Bronchial epithelial cell (primary cell): ENCODE measurements at regions not wholly inside any gene's neighbourhood (a gene's known extent, or its start where the extent isn't known, plus 50 kb on each side); places are given as distances from the start of the nearest gene placed in this dataset.

Experiments used
- DNase-seq: peaks from one replicate; pipeline ENCODE4 v3.0.0-alpha.2; 2010; ENCODE audit warnings: low read depth
- FAIRE-seq: peaks from 2 replicates; lab custom pipeline; 2011; peaks lifted over from hg19 to GRCh38; lab: Jason Lieb, UNC
- H3K27me3 ChIP-seq: 2 replicates; pipeline ENCODE4 v1.5.1; 2011; ENCODE audit warnings: low read length; ENCODE audit not compliant: control insufficient read depth, insufficient read depth
- H3K36me3 ChIP-seq: 2 replicates; pipeline ENCODE4 v1.5.1; 2011; ENCODE audit warnings: low read length; ENCODE audit not compliant: control insufficient read depth, insufficient read depth
- H3K4me3 ChIP-seq: 2 replicates; pipeline ENCODE4 v1.5.1; 2011; ENCODE audit warnings: mild to moderate bottlenecking, low read depth, low read length, control low read depth
- CTCF ChIP-seq: IDR thresholded peaks from 2 replicates; pipeline ENCODE4 v1.5.1; 2011; ENCODE audit warnings: mild to moderate bottlenecking, moderate library complexity, low read length, control low read depth, inconsistent platforms; ENCODE audit not compliant: insufficient read depth, severe bottlenecking

GRCh38 chr1:234728740-234729139, 118.8 kb upstream of the IRF2BP2 start:
- no peaks in the 10 kb centered on the region for H3K36me3 ChIP-seq
- H3K27me3 ChIP-seq = no peaks in the 10 kb centered on the region
- DNase-seq (no peak), FAIRE-seq (no peak)
- no peak overlapping the region for H3K4me3 ChIP-seq
- TF ChIP-seq CTCF = no peak

- no peak for FAIRE-seq
Observed at GRCh38 chr1:234727018-234727940, 117.3 kb upstream of the IRF2BP2 start.

GRCh38 chr1:234726359-234726943, 116.5 kb upstream of the IRF2BP2 start:
- no peaks in the 10 kb centered on the region for H3K27me3 ChIP-seq
- peak; percentile 92 for DNase-seq
- no peak overlapping the region for H3K4me3 ChIP-seq
- no peak for FAIRE-seq
- TF ChIP-seq CTCF = peak; percentile 18
- H3K36me3 ChIP-seq = no peaks in the 10 kb centered on the region

More at GRCh38 chr1:234727018-234727940, 117.3 kb upstream of the IRF2BP2 start:
- Histone ChIP-seq H3K27me3 (no peaks in the 10 kb centered on the region), H3K36me3 (no peaks in the 10 kb centered on the region), H3K4me3 (no peak overlapping the region)
- no peak for TF ChIP-seq CTCF
- DNase-seq = no peak

- no peaks in the 10 kb centered on the region for H3K36me3 ChIP-seq
- no peak for DNase-seq
- no peak overlapping the region for H3K4me3 ChIP-seq
- TF ChIP-seq CTCF = no peak
- H3K27me3 ChIP-seq = no peaks in the 10 kb centered on the region
- FAIRE-seq = no peak
Observed at GRCh38 chr1:234725177-234726132, 115.5 kb upstream of the IRF2BP2 start.

GRCh38 chr1:234724516-234725176, 114.7 kb upstream of the IRF2BP2 start:
- Histone ChIP-seq H3K4me3 (no peak overlapping the region), H3K36me3 (no peaks in the 10 kb centered on the region), H3K27me3 (no peaks in the 10 kb centered on the region)
- no peak for FAIRE-seq
- no peak for TF ChIP-seq CTCF
- DNase-seq = no peak
